ENCODE measurements at regions not wholly inside any gene's neighbourhood (a gene's known extent, or its start where the extent isn't known, plus 50 kb on each side); places are given as distances from the start of the nearest gene placed in this dataset.

DNA sequence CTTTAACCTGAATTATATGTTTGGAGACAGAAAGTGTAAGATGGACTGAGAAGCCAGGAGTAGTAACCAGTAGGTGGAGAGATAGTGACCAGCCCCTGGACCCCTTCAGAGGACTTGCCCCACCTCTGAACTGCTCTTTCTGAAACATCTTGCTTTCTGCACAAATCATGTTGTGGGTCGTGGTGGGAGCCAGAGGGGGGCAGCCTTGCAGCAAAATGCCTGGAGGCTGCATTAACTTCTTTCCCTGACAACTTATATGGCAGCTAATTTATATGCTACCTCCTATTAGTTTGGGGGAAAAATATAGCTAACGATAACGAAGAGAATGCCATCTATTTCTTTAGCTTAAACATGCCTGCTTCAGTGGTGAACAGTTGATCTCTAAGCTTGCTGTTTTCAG lies 859.8 kb downstream of the MAFB start:
- Histone ChIP-seq H3K27me3 (ENCODE audit: control insufficient read depth in 1 of 2, insufficient read depth in 2 of 2, low read length in 2 of 2) (no peaks in the 10 kb centered on the region), H3K9ac (ENCODE audit: low read length in 2 of 2) (no peak overlapping the region), H3K27ac (ENCODE audit: low read length) (no peak overlapping the region), H3K4me3 (ENCODE audit: low read length in 2 of 2) (no peak overlapping the region), H3K36me3 (ENCODE audit: control insufficient read depth in 2 of 2, insufficient read depth in 2 of 2, low read length in 2 of 2) (no peaks in the 10 kb centered on the region), H3K4me1 (ENCODE audit: control insufficient read depth, insufficient read depth, low read length) (no peaks in the 10 kb centered on the region), H3K9me3 (ENCODE audit: control insufficient read depth in 2 of 2, low read length in 2 of 2) (no peaks in the 10 kb centered on the region)

DNA sequence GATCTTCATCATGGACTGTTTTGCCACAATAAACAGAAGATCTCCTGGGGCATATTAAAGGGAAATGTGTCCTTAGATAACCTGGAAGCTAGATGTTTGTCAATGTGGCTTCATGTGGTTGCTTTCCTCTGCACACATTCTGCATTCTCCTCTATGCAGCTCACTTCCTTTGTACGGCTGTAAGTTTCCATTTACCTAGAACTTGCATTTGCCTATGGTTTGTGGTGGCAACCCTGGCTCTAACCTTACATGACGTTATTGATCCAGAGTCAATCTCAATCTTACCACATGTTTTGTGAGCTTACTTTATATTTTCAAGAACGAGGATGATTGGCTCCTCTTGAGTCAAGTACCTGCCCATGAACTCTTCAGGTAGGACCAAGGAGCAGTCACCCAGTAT lies 863.1 kb downstream of the MAFB start:
- H3K4me1 ChIP-seq (ENCODE audit: control insufficient read depth, insufficient read depth, low read length) = peaks cover 4% of the 10 kb centered on the region
- no peak overlapping the region for H3K4me3 ChIP-seq (ENCODE audit: low read length in 2 of 2)
- no peak overlapping the region for H3K27ac ChIP-seq (ENCODE audit: low read length)
- no peaks in the 10 kb centered on the region for H3K27me3 ChIP-seq (ENCODE audit: control insufficient read depth in 1 of 2, insufficient read depth in 2 of 2, low read length in 2 of 2)
- H3K9me3 ChIP-seq (ENCODE audit: control insufficient read depth in 2 of 2, low read length in 2 of 2) = no peaks in the 10 kb centered on the region
- no peak overlapping the region for H3K9ac ChIP-seq (ENCODE audit: low read length in 2 of 2)
- H3K36me3 ChIP-seq (ENCODE audit: control insufficient read depth in 2 of 2, insufficient read depth in 2 of 2, low read length in 2 of 2) = no peaks in the 10 kb centered on the region

GRCh38 chr20:39825524-39825923 lies 863.4 kb downstream of the DHX35 start:
- H3K27ac ChIP-seq (ENCODE audit: low read length) = no peak overlapping the region
- no peaks in the 10 kb centered on the region for H3K27me3 ChIP-seq (ENCODE audit: control insufficient read depth in 1 of 2, insufficient read depth in 2 of 2, low read length in 2 of 2)
- peaks cover 4% of the 10 kb centered on the region for H3K4me1 ChIP-seq (ENCODE audit: control insufficient read depth, insufficient read depth, low read length)
- H3K36me3 ChIP-seq (ENCODE audit: control insufficient read depth in 2 of 2, insufficient read depth in 2 of 2, low read length in 2 of 2) = no peaks in the 10 kb centered on the region
- no peaks in the 10 kb centered on the region for H3K9me3 ChIP-seq (ENCODE audit: control insufficient read depth in 2 of 2, low read length in 2 of 2)
- H3K4me3 ChIP-seq (ENCODE audit: low read length in 2 of 2) = no peak overlapping the region
- no peak overlapping the region for H3K9ac ChIP-seq (ENCODE audit: low read length in 2 of 2)

GRCh38 chr20:39823224-39823623 lies 861.1 kb downstream of the DHX35 start:
- Histone ChIP-seq H3K27me3 (ENCODE audit: control insufficient read depth in 1 of 2, insufficient read depth in 2 of 2, low read length in 2 of 2) (no peaks in the 10 kb centered on the region), H3K4me1 (ENCODE audit: control insufficient read depth, insufficient read depth, low read length) (peaks cover 4% of the 10 kb centered on the region), H3K36me3 (ENCODE audit: control insufficient read depth in 2 of 2, insufficient read depth in 2 of 2, low read length in 2 of 2) (no peaks in the 10 kb centered on the region), H3K27ac (ENCODE audit: low read length) (no peak overlapping the region), H3K4me3 (ENCODE audit: low read length in 2 of 2) (no peak overlapping the region), H3K9ac (ENCODE audit: low read length in 2 of 2) (no peak overlapping the region), H3K9me3 (ENCODE audit: control insufficient read depth in 2 of 2, low read length in 2 of 2) (no peaks in the 10 kb centered on the region)

GRCh38 chr20:39822667-39823066 lies 860.5 kb downstream of the DHX35 start:
- Histone ChIP-seq H3K27ac (ENCODE audit: low read length) (no peak overlapping the region), H3K9me3 (ENCODE audit: control insufficient read depth in 2 of 2, low read length in 2 of 2) (no peaks in the 10 kb centered on the region), H3K36me3 (ENCODE audit: control insufficient read depth in 2 of 2, insufficient read depth in 2 of 2, low read length in 2 of 2) (no peaks in the 10 kb centered on the region), H3K9ac (ENCODE audit: low read length in 2 of 2) (no peak overlapping the region), H3K27me3 (ENCODE audit: control insufficient read depth in 1 of 2, insufficient read depth in 2 of 2, low read length in 2 of 2) (no peaks in the 10 kb centered on the region), H3K4me1 (ENCODE audit: control insufficient read depth, insufficient read depth, low read length) (peaks cover 4% of the 10 kb centered on the region), H3K4me3 (ENCODE audit: low read length in 2 of 2) (no peak overlapping the region)

DNA sequence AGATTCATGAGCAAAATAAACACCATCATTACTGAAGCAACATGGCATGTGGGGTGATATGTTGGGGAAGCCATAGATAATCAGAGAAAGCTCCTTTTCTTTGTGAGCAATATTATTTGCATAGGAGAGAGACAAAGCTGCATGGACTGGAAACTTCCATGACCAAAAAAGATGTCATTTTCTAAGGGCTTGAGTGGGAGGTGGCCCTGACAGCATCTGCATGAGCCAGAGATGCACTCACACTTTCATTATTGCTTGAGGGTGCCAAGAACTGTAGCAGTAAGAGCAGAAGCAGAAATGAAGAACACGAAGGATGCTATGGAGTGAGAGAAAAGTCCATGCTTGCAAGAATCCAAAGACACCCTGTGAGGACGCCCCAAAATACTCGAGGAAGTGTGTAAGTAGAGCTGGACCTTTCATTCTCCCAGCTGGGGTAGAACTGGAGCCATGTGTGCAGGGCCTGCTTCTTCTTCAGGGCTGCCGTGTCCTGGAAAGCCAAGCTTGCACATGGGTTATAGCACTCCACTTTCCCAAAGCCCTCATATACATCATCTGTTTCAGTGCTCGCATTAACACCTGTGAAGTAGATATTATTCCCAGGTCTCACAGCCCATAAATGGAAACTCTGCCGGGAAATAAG lies 851.2 kb downstream of the DHX35 start:
- Histone ChIP-seq H3K9ac (ENCODE audit: low read length in 2 of 2) (no peak overlapping the region), H3K27me3 (ENCODE audit: control insufficient read depth in 1 of 2, insufficient read depth in 2 of 2, low read length in 2 of 2) (no peaks in the 10 kb centered on the region), H3K4me3 (ENCODE audit: low read length in 2 of 2) (no peak overlapping the region), H3K27ac (ENCODE audit: low read length) (no peak overlapping the region), H3K4me1 (ENCODE audit: control insufficient read depth, insufficient read depth, low read length) (no peaks in the 10 kb centered on the region), H3K36me3 (ENCODE audit: control insufficient read depth in 2 of 2, insufficient read depth in 2 of 2, low read length in 2 of 2) (no peaks in the 10 kb centered on the region), H3K9me3 (ENCODE audit: control insufficient read depth in 2 of 2, low read length in 2 of 2) (no peaks in the 10 kb centered on the region)

GRCh38 chr20:39812116-39812515 lies 850.0 kb downstream of the DHX35 start:
- H3K4me3 ChIP-seq (ENCODE audit: low read length in 2 of 2) = no peak overlapping the region
- H3K27me3 ChIP-seq (ENCODE audit: control insufficient read depth in 1 of 2, insufficient read depth in 2 of 2, low read length in 2 of 2) = no peaks in the 10 kb centered on the region
- no peaks in the 10 kb centered on the region for H3K36me3 ChIP-seq (ENCODE audit: control insufficient read depth in 2 of 2, insufficient read depth in 2 of 2, low read length in 2 of 2)
- H3K9me3 ChIP-seq (ENCODE audit: control insufficient read depth in 2 of 2, low read length in 2 of 2) = no peaks in the 10 kb centered on the region
- H3K4me1 ChIP-seq (ENCODE audit: control insufficient read depth, insufficient read depth, low read length) = no peaks in the 10 kb centered on the region
- H3K27ac ChIP-seq (ENCODE audit: low read length) = no peak overlapping the region
- no peak overlapping the region for H3K9ac ChIP-seq (ENCODE audit: low read length in 2 of 2)

DNA sequence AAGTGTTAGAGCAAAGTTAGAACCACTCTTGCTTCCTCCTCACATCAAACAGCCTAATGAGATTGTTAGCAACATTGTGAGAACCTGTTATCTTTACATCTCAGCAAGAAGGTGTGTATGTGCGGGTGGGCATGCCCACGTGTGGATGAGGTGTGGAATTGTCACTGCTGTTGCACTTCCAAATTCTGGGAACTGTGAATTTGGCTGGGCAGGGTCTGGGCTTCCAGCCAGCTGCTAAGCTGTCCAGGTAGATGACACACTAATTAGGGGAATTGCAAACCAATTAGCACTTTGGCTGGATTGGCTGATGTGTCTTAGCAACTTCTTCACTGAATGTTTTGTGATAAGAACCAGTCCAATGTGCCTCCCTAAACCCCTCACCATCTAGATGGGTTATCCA lies 848.2 kb downstream of the DHX35 start:
- H3K9ac ChIP-seq (ENCODE audit: low read length in 2 of 2) = no peak overlapping the region
- H3K4me1 ChIP-seq (ENCODE audit: control insufficient read depth, insufficient read depth, low read length) = no peaks in the 10 kb centered on the region
- no peaks in the 10 kb centered on the region for H3K36me3 ChIP-seq (ENCODE audit: control insufficient read depth in 2 of 2, insufficient read depth in 2 of 2, low read length in 2 of 2)
- no peaks in the 10 kb centered on the region for H3K9me3 ChIP-seq (ENCODE audit: control insufficient read depth in 2 of 2, low read length in 2 of 2)
- H3K4me3 ChIP-seq (ENCODE audit: low read length in 2 of 2) = no peak overlapping the region
- no peaks in the 10 kb centered on the region for H3K27me3 ChIP-seq (ENCODE audit: control insufficient read depth in 1 of 2, insufficient read depth in 2 of 2, low read length in 2 of 2)
- no peak overlapping the region for H3K27ac ChIP-seq (ENCODE audit: low read length)

DNA sequence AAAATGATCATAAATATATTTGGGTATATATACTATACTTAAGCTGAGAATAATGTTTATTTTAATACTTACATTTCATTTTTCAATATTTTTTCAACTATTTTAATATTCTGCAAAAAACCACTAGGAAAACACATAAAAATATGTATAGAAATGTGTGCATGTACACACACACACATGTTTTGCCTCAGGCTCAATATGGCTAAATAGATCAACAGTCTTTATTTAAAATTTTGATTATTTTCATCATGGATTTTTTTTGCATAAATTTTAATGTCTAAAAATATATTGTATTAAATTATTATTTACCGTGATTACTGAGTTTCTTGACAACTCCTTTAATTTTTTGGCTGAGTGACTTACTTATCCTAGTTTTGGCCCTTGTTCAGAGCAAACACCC lies 846.5 kb downstream of the DHX35 start:
- Histone ChIP-seq H3K9me3 (ENCODE audit: control insufficient read depth in 2 of 2, low read length in 2 of 2) (no peaks in the 10 kb centered on the region), H3K27ac (ENCODE audit: low read length) (no peak overlapping the region), H3K9ac (ENCODE audit: low read length in 2 of 2) (no peak overlapping the region), H3K27me3 (ENCODE audit: control insufficient read depth in 1 of 2, insufficient read depth in 2 of 2, low read length in 2 of 2) (no peaks in the 10 kb centered on the region), H3K4me3 (ENCODE audit: low read length in 2 of 2) (no peak overlapping the region), H3K36me3 (ENCODE audit: control insufficient read depth in 2 of 2, insufficient read depth in 2 of 2, low read length in 2 of 2) (no peaks in the 10 kb centered on the region), H3K4me1 (ENCODE audit: control insufficient read depth, insufficient read depth, low read length) (no peaks in the 10 kb centered on the region)

- Histone ChIP-seq H3K4me3 (ENCODE audit: low read length in 2 of 2) (no peak overlapping the region), H3K9me3 (ENCODE audit: control insufficient read depth in 2 of 2, low read length in 2 of 2) (peaks cover 0 to 2% of the 10 kb centered on the region in 2 donors), H3K27me3 (ENCODE audit: control insufficient read depth in 1 of 2, insufficient read depth in 2 of 2, low read length in 2 of 2) (no peaks in the 10 kb centered on the region), H3K4me1 (ENCODE audit: control insufficient read depth, insufficient read depth, low read length) (no peaks in the 10 kb centered on the region), H3K9ac (ENCODE audit: low read length in 2 of 2) (no peak overlapping the region), H3K27ac (ENCODE audit: low read length) (no peak overlapping the region), H3K36me3 (ENCODE audit: control insufficient read depth in 2 of 2, insufficient read depth in 2 of 2, low read length in 2 of 2) (no peaks in the 10 kb centered on the region)
Measured at GRCh38 chr20:39800548-39800947, 838.4 kb downstream of the DHX35 start.

DNA sequence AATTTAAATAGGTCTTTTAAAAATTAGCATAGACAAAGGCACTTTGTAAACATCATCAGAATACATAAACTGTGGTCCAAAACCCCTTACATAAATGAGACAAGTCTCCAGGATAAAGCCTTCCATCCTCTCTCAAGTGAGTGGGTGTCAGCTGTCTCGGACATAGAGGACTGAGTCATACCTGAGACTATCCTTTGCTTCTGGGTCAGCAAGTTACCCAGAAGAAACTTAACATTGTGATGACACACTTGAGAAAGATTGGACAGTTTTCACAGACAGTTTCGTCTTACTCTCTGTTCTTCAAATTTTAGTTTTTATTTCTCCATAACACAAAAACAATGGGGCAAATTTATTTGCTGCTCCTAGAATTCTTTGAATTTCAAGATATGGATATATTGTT lies 838.0 kb downstream of the DHX35 start:
- Histone ChIP-seq H3K9me3 (ENCODE audit: control insufficient read depth in 2 of 2, low read length in 2 of 2) (peaks cover 0 to 2% of the 10 kb centered on the region in 2 donors), H3K4me1 (ENCODE audit: control insufficient read depth, insufficient read depth, low read length) (peaks cover under 1% of the 10 kb centered on the region), H3K4me3 (ENCODE audit: low read length in 2 of 2) (no peak overlapping the region), H3K9ac (ENCODE audit: low read length in 2 of 2) (no peak overlapping the region), H3K36me3 (ENCODE audit: control insufficient read depth in 2 of 2, insufficient read depth in 2 of 2, low read length in 2 of 2) (no peaks in the 10 kb centered on the region), H3K27me3 (ENCODE audit: control insufficient read depth in 1 of 2, insufficient read depth in 2 of 2, low read length in 2 of 2) (no peaks in the 10 kb centered on the region), H3K27ac (ENCODE audit: low read length) (no peak overlapping the region)
